MM.1S (cell line): ENCODE measurements at regions not wholly inside any gene's neighbourhood (a gene's known extent, or its start where the extent isn't known, plus 50 kb on each side); places are given as distances from the start of the nearest gene placed in this dataset.

Source experiments
- EZH2 ChIP-seq: fragments of 300-600 bp; sonication (generic); optimal IDR thresholded peaks from 2 replicates; pipeline ENCODE3; 2017; ENCODE audit warnings: low read depth, mild to moderate bottlenecking, antibody characterized with exemption, low read length, mixed read lengths
- EZH2phosphoT487 ChIP-seq: fragments of 300-600 bp; sonication (generic); IDR thresholded peaks from 2 replicates; pipeline ENCODE4 v1.6.1; 2018; ENCODE audit warnings: antibody characterized with exemption, low read length
- TF ChIP-seq, protein P1 (sequence below): fragments of 300-600 bp; sonication (generic); IDR thresholded peaks from 2 replicates; pipeline ENCODE4 v1.5.1; 2016; ENCODE audit warnings: antibody characterized with exemption, low read length, mixed read lengths

DNA sequence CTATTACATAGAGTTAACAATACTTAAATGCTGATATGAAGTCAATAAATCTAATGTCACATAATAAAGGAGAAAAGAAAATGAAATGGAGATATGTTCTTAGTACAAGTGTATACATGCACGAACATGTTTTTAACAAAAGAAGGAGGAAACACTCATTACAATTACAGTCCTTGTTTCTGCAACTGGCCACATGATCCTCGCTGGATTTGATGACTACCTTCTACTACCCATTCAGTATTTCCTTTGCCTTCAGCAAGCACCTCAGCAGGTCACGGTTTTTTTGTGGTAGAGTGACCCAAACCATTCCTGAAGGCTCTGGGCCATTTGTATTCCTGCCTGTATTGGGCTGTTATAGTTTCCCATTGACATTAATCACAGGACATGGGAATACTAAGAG lies 172.8 kb upstream of the CXADR start:
- TF ChIP-seq EZH2 (no peak), EZH2phosphoT487 (no peak)
- TF ChIP-seq, protein P1, sequence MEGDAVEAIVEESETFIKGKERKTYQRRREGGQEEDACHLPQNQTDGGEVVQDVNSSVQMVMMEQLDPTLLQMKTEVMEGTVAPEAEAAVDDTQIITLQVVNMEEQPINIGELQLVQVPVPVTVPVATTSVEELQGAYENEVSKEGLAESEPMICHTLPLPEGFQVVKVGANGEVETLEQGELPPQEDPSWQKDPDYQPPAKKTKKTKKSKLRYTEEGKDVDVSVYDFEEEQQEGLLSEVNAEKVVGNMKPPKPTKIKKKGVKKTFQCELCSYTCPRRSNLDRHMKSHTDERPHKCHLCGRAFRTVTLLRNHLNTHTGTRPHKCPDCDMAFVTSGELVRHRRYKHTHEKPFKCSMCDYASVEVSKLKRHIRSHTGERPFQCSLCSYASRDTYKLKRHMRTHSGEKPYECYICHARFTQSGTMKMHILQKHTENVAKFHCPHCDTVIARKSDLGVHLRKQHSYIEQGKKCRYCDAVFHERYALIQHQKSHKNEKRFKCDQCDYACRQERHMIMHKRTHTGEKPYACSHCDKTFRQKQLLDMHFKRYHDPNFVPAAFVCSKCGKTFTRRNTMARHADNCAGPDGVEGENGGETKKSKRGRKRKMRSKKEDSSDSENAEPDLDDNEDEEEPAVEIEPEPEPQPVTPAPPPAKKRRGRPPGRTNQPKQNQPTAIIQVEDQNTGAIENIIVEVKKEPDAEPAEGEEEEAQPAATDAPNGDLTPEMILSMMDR, result no peak
